CD8-positive, alpha-beta memory T cell (primary cell): ENCODE measurements at regions not wholly inside any gene's neighbourhood (a gene's known extent, or its start where the extent isn't known, plus 50 kb on each side); places are given as distances from the start of the nearest gene placed in this dataset.

Experiments used
- CTCF ChIA-PET: fragments of 350-600 bp; sonication (Branson Sonifier 250); formaldehyde crosslinking; loops from one replicate; lab custom pipeline; 2021; ENCODE audit warnings: antibody characterized with exemption; lab: Charles Lee
- POLR2A ChIA-PET: fragments of 350-600 bp; sonication (Branson Sonifier 250); formaldehyde crosslinking; loops from one replicate; lab custom pipeline; 2021; ENCODE audit warnings: antibody characterized with exemption; lab: Charles Lee
- DNase-seq, 5 donors: peaks; one replicate each; pipeline versions ENCODE4 v3.0.0 to v3.0.0-alpha.2; 2020 to 2022; ENCODE audit warnings: mixed read lengths in 1 of 5
- H3K27ac ChIP-seq: one replicate; pipeline ENCODE4 v1.7.0; 2013; ENCODE audit warnings: low read depth, mild to moderate bottlenecking, low read length, moderate library complexity
- H3K27me3 ChIP-seq: 2 replicates; pipeline ENCODE4 v1.7.0; 2013; ENCODE audit warnings: low read length, mild to moderate bottlenecking; ENCODE audit not compliant: insufficient read depth, poor library complexity, severe bottlenecking
- H3K36me3 ChIP-seq: 2 replicates; pipeline ENCODE4 v1.7.0; 2013; ENCODE audit warnings: mild to moderate bottlenecking, low read length, moderate library complexity; ENCODE audit not compliant: insufficient read depth
- H3K4me1 ChIP-seq: 2 replicates; pipeline ENCODE4 v1.7.0; 2013; ENCODE audit warnings: mild to moderate bottlenecking, low read length, moderate library complexity; ENCODE audit not compliant: insufficient read depth
- H3K4me3 ChIP-seq: 2 replicates; pipeline ENCODE4 v1.7.0; 2013; ENCODE audit warnings: mild to moderate bottlenecking, low read length
- H3K9me3 ChIP-seq: 2 replicates; pipeline ENCODE4 v1.7.0; 2013; ENCODE audit warnings: mild to moderate bottlenecking, low read length
- H3K27ac Mint-ChIP-seq, 8 donors: one replicate each; pipeline ENCODE4 v1.8.0; 2020 to 2021; ENCODE audit warnings: mixed read lengths in 8 of 8, mild to moderate bottlenecking in 6 of 8, inconsistent platforms in 3 of 8, moderate library complexity in 3 of 8
- H3K27me3 Mint-ChIP-seq, 2 donors: one replicate each; pipeline ENCODE4 v1.8.0; 2020 to 2021; ENCODE audit warnings: mixed read lengths in 2 of 2, mild to moderate bottlenecking in 1 of 2, moderate library complexity in 1 of 2
- H3K36me3 Mint-ChIP-seq, 3 donors: one replicate each; pipeline ENCODE4 v1.8.0; 2020 to 2021; ENCODE audit warnings: mixed read lengths in 3 of 3, inconsistent platforms in 1 of 3, mild to moderate bottlenecking in 1 of 3
- H3K4me1 Mint-ChIP-seq, 3 donors: one replicate each; pipeline ENCODE4 v1.8.0; 2020 to 2021; ENCODE audit warnings: mixed read lengths in 3 of 3, inconsistent platforms in 1 of 3, mild to moderate bottlenecking in 1 of 3
- H3K4me3 Mint-ChIP-seq, 7 donors: one replicate each; pipeline ENCODE4 v1.8.0; 2020 to 2021; ENCODE audit warnings: mixed read lengths in 7 of 7, mild to moderate bottlenecking in 6 of 7, moderate library complexity in 4 of 7, inconsistent platforms in 2 of 7
- H3K9me3 Mint-ChIP-seq, 5 donors: one replicate each; pipeline ENCODE4 v1.8.0; 2020 to 2022; ENCODE audit warnings: mixed read lengths in 5 of 5, mild to moderate bottlenecking in 3 of 5, moderate library complexity in 2 of 5, inconsistent platforms in 1 of 5

GRCh38 chr5:84589926-84590325, 205.2 kb upstream of the EDIL3 start:
- POLR2A ChIA-PET = no interaction called here
- CTCF ChIA-PET = no interaction called here
- Histone ChIP-seq H3K36me3 (no peaks in the 10 kb centered on the region), H3K4me3 (no peak overlapping the region), H3K4me1 (no peaks in the 10 kb centered on the region), H3K27ac (no peak overlapping the region), H3K27me3 (no peaks in the 10 kb centered on the region), H3K9me3 (no peaks in the 10 kb centered on the region)
- Mint-ChIP-seq H3K9me3 (peaks cover 0 to 6% (median 0%) of the 10 kb centered on the region in 5 donors), H3K4me3 (no peak overlapping the region), H3K36me3 (no peaks in the 10 kb centered on the region), H3K4me1 (no peaks in the 10 kb centered on the region), H3K27me3 (no peaks in the 10 kb centered on the region), H3K27ac (no peak overlapping the region)
- DNase-seq = no peak

GRCh38 chr5:84585218-84585617, 200.5 kb upstream of the EDIL3 start:
- peaks cover 0 to 16% (median 2%) of the 10 kb centered on the region in 5 donors for H3K9me3 Mint-ChIP-seq
- no peak overlapping the region for H3K27ac Mint-ChIP-seq
- H3K4me1 ChIP-seq = no peaks in the 10 kb centered on the region
- H3K27me3 Mint-ChIP-seq = no peaks in the 10 kb centered on the region
- CTCF ChIA-PET = no interaction called here
- H3K9me3 ChIP-seq = no peaks in the 10 kb centered on the region
- DNase-seq = no peak
- H3K4me1 Mint-ChIP-seq = no peaks in the 10 kb centered on the region
- no peak overlapping the region for H3K4me3 ChIP-seq
- no peaks in the 10 kb centered on the region for H3K27me3 ChIP-seq
- no peak overlapping the region for H3K27ac ChIP-seq
- H3K4me3 Mint-ChIP-seq = no peak overlapping the region
- POLR2A ChIA-PET = no interaction called here
- H3K36me3 ChIP-seq = no peaks in the 10 kb centered on the region
- H3K36me3 Mint-ChIP-seq = no peaks in the 10 kb centered on the region

GRCh38 chr5:84578226-84578625, 193.5 kb upstream of the EDIL3 start:
- no peaks in the 10 kb centered on the region for H3K4me1 ChIP-seq
- H3K4me1 Mint-ChIP-seq = no peaks in the 10 kb centered on the region
- no peaks in the 10 kb centered on the region for H3K27me3 ChIP-seq
- no peak overlapping the region for H3K4me3 Mint-ChIP-seq
- no peaks in the 10 kb centered on the region for H3K27me3 Mint-ChIP-seq
- no peak overlapping the region for H3K4me3 ChIP-seq
- H3K36me3 ChIP-seq = no peaks in the 10 kb centered on the region
- ChIA-PET POLR2A (no interaction called here), CTCF (no interaction called here)
- H3K27ac ChIP-seq = no peak overlapping the region
- no peak overlapping the region for H3K27ac Mint-ChIP-seq
- no peaks in the 10 kb centered on the region for H3K9me3 ChIP-seq
- H3K9me3 Mint-ChIP-seq = peaks cover 0 to 20% (median 5%) of the 10 kb centered on the region in 5 donors
- no peak for DNase-seq
- H3K36me3 Mint-ChIP-seq = no peaks in the 10 kb centered on the region

GRCh38 chr5:84573017-84573712, 188.5 kb upstream of the EDIL3 start:
- DNase-seq = no peak
- no peaks in the 10 kb centered on the region for H3K27me3 Mint-ChIP-seq
- Histone ChIP-seq H3K4me1 (no peaks in the 10 kb centered on the region), H3K9me3 (no peaks in the 10 kb centered on the region), H3K27ac (no peak overlapping the region), H3K27me3 (no peaks in the 10 kb centered on the region), H3K36me3 (no peaks in the 10 kb centered on the region), H3K4me3 (no peak overlapping the region)
- peaks cover 0 to 13% (median 5%) of the 10 kb centered on the region in 5 donors for H3K9me3 Mint-ChIP-seq
- no peak overlapping the region for H3K4me3 Mint-ChIP-seq
- CTCF ChIA-PET = no interaction called here
- no peaks in the 10 kb centered on the region for H3K4me1 Mint-ChIP-seq
- POLR2A ChIA-PET = no interaction called here
- no peak overlapping the region for H3K27ac Mint-ChIP-seq
- no peaks in the 10 kb centered on the region for H3K36me3 Mint-ChIP-seq

GRCh38 chr5:84569307-84569706, 184.6 kb upstream of the EDIL3 start:
- Mint-ChIP-seq H3K4me1 (no peaks in the 10 kb centered on the region), H3K9me3 (peaks cover 0 to 15% (median 1%) of the 10 kb centered on the region in 5 donors), H3K27me3 (no peaks in the 10 kb centered on the region), H3K4me3 (no peak overlapping the region), H3K27ac (no peak overlapping the region), H3K36me3 (no peaks in the 10 kb centered on the region)
- ChIA-PET POLR2A (no interaction called here), CTCF (no interaction called here)
- Histone ChIP-seq H3K4me1 (no peaks in the 10 kb centered on the region), H3K9me3 (no peaks in the 10 kb centered on the region), H3K27ac (no peak overlapping the region), H3K4me3 (no peak overlapping the region), H3K27me3 (no peaks in the 10 kb centered on the region), H3K36me3 (no peaks in the 10 kb centered on the region)
- no peak for DNase-seq

- POLR2A ChIA-PET = no interaction called here
- Histone ChIP-seq H3K36me3 (no peaks in the 10 kb centered on the region), H3K4me1 (no peaks in the 10 kb centered on the region), H3K9me3 (no peaks in the 10 kb centered on the region), H3K27ac (no peak overlapping the region), H3K4me3 (no peak overlapping the region), H3K27me3 (no peaks in the 10 kb centered on the region)
- H3K9me3 Mint-ChIP-seq = peaks cover 0 to 11% (median 0%) of the 10 kb centered on the region in 5 donors
- H3K27me3 Mint-ChIP-seq = no peaks in the 10 kb centered on the region
- H3K36me3 Mint-ChIP-seq = no peaks in the 10 kb centered on the region
- H3K4me3 Mint-ChIP-seq = no peak overlapping the region
- no peaks in the 10 kb centered on the region for H3K4me1 Mint-ChIP-seq
- no peak overlapping the region for H3K27ac Mint-ChIP-seq
- no peak for DNase-seq
- CTCF ChIA-PET = no interaction called here
Observed at GRCh38 chr5:84568171-84568570, 183.5 kb upstream of the EDIL3 start.

GRCh38 chr5:84565866-84566265, 181.2 kb upstream of the EDIL3 start:
- Mint-ChIP-seq H3K4me1 (no peaks in the 10 kb centered on the region), H3K4me3 (no peak overlapping the region), H3K27me3 (no peaks in the 10 kb centered on the region), H3K27ac (no peak overlapping the region), H3K36me3 (no peaks in the 10 kb centered on the region), H3K9me3 (peaks cover 0 to 12% (median 2%) of the 10 kb centered on the region in 5 donors)
- Histone ChIP-seq H3K27ac (no peak overlapping the region), H3K4me3 (no peak overlapping the region), H3K4me1 (no peaks in the 10 kb centered on the region), H3K9me3 (no peaks in the 10 kb centered on the region), H3K27me3 (no peaks in the 10 kb centered on the region), H3K36me3 (no peaks in the 10 kb centered on the region)
- ChIA-PET CTCF (no interaction called here), POLR2A (no interaction called here)
- no peak for DNase-seq

GRCh38 chr5:84564321-84565075, 179.8 kb upstream of the EDIL3 start:
- peaks cover 0 to 13% (median 0%) of the 10 kb centered on the region in 5 donors for H3K9me3 Mint-ChIP-seq
- H3K27ac ChIP-seq = no peak overlapping the region
- no peaks in the 10 kb centered on the region for H3K36me3 ChIP-seq
- no peak overlapping the region for H3K4me3 ChIP-seq
- H3K4me1 ChIP-seq = no peaks in the 10 kb centered on the region
- CTCF ChIA-PET = no interaction called here
- no peaks in the 10 kb centered on the region for H3K27me3 ChIP-seq
- H3K4me1 Mint-ChIP-seq = no peaks in the 10 kb centered on the region
- DNase-seq = no peak
- no peaks in the 10 kb centered on the region for H3K36me3 Mint-ChIP-seq
- H3K4me3 Mint-ChIP-seq = no peak overlapping the region
- no peaks in the 10 kb centered on the region for H3K9me3 ChIP-seq
- H3K27me3 Mint-ChIP-seq = no peaks in the 10 kb centered on the region
- POLR2A ChIA-PET = no interaction called here
- H3K27ac Mint-ChIP-seq = no peak overlapping the region
